Epithelial cell of esophagus (primary cell): ENCODE measurements at regions not wholly inside any gene's neighbourhood (a gene's known extent, or its start where the extent isn't known, plus 50 kb on each side); places are given as distances from the start of the nearest gene placed in this dataset.

Experiments
- DNase-seq: peaks from one replicate; pipeline ENCODE4 v3.0.0; 2010; ENCODE audit warnings: low read depth
- H3K4me3 ChIP-seq: 2 replicates; pipeline ENCODE4 v1.5.1; 2011; ENCODE audit warnings: mild to moderate bottlenecking, low read length, control low read depth
- CTCF ChIP-seq: IDR thresholded peaks from 2 replicates; pipeline ENCODE4 v1.5.1; 2011; ENCODE audit warnings: low read depth, mild to moderate bottlenecking, low read length, control low read depth, inconsistent platforms; ENCODE audit not compliant: insufficient read depth; ENCODE audit errors: missing control alignments

GRCh38 chr3:139259398-139259797 lies 84.4 kb upstream of the MRPS22 start:
- no peak for TF ChIP-seq CTCF
- no peak for DNase-seq
- H3K4me3 ChIP-seq: no peak overlapping the region

- no peak overlapping the region for H3K4me3 ChIP-seq
- no peak for DNase-seq
- no peak for TF ChIP-seq CTCF
These were observed 83.8 kb upstream of the MRPS22 start for GRCh38 chr3:139260041-139260486.

GRCh38 chr3:139260793-139261736 lies 82.8 kb upstream of the MRPS22 start:
- no peak overlapping the region for H3K4me3 ChIP-seq
- TF ChIP-seq CTCF: no peak
- no peak for DNase-seq

GRCh38 chr3:139261754-139262586 lies 81.8 kb upstream of the MRPS22 start:
- H3K4me3 ChIP-seq: no peak overlapping the region
- DNase-seq: no peak
- TF ChIP-seq CTCF: no peak

GRCh38 chr3:139263798-139264197 lies 80.0 kb upstream of the MRPS22 start:
- no peak for DNase-seq
- no peak for TF ChIP-seq CTCF
- no peak overlapping the region for H3K4me3 ChIP-seq

- TF ChIP-seq CTCF: no peak
- no peak for DNase-seq
- no peak overlapping the region for H3K4me3 ChIP-seq
These were observed 79.4 kb upstream of the MRPS22 start for GRCh38 chr3:139264375-139264774.
